HEK293 (cell line): ENCODE measurements at regions not wholly inside any gene's neighbourhood (a gene's known extent, or its start where the extent isn't known, plus 50 kb on each side); places are given as distances from the start of the nearest gene placed in this dataset.

Experiments used
- CTCF ChIA-PET: fragments of 350-600 bp; formaldehyde crosslinking; extraction: SDS; loops from one replicate; lab custom pipeline; 2021; ENCODE audit warnings: antibody characterized with exemption; lab: Yijun Ruan, JAX
- POLR2A ChIA-PET: fragments of 300-600 bp; formaldehyde crosslinking; extraction: SDS; loops from one replicate; lab custom pipeline; 2020; ENCODE audit warnings: antibody characterized with exemption, inconsistent platforms; lab: Yijun Ruan, JAX
- H3K27ac ChIP-seq: fragments of 200-500 bp; sonication (Bioruptor generic); 2 replicates; pipeline ENCODE4 v1.5.1; 2014; ENCODE audit warnings: low read depth, low read length, control low read depth, inconsistent platforms; ENCODE audit errors: extremely low read depth
- H3K36me3 ChIP-seq, 2 experiments: fragments of 200-500 bp in 1 of 2; sonication (Bioruptor generic) in 1 of 2; 1 replicate in 1 of 2; 2 replicates in 1 of 2; pipeline ENCODE4 v1.5.1; 2014 to 2017; ENCODE audit warnings: inconsistent platforms in 2 of 2, low read length in 2 of 2; ENCODE audit not compliant: control insufficient read depth in 2 of 2, insufficient read depth in 1 of 2
- H3K4me1 ChIP-seq: fragments of 200-500 bp; sonication (Bioruptor generic); 2 replicates; pipeline ENCODE4 v1.5.1; 2014; ENCODE audit warnings: mild to moderate bottlenecking, low read length, inconsistent platforms; ENCODE audit not compliant: control insufficient read depth, insufficient read depth
- H3K4me3 ChIP-seq: 2 replicates; pipeline ENCODE4 v1.5.1; 2011; ENCODE audit warnings: low read depth, mild to moderate bottlenecking, control low read depth, low read length, moderate library complexity
- H3K9me3 ChIP-seq: fragments of 200-500 bp; sonication (Bioruptor generic); 2 replicates; pipeline ENCODE4 v1.5.1; 2014; ENCODE audit warnings: low read depth, low read length, inconsistent platforms; ENCODE audit not compliant: control insufficient read depth, insufficient read depth
- HOXC10 ChIP-seq: sonication (generic); formaldehyde crosslinking; IDR thresholded peaks from 2 replicates; pipeline ENCODE4 v1.8.1; 2023; ENCODE audit warnings: mild to moderate bottlenecking, missing genetic modification reagents
- HOXD13 ChIP-seq: sonication (generic); formaldehyde crosslinking; IDR thresholded peaks from 2 replicates; pipeline ENCODE4 v1.8.0; 2022; ENCODE audit warnings: missing genetic modification reagents, borderline replicate concordance
- KLF7 ChIP-seq: fragments of 450-650 bp; formaldehyde crosslinking; IDR thresholded peaks from 2 replicates; pipeline ENCODE4 v1.5.1; 2016; ENCODE audit warnings: missing biosample characterization, missing genetic modification characterization, borderline replicate concordance
- OVOL3 ChIP-seq: fragments of 450-650 bp; formaldehyde crosslinking; IDR thresholded peaks from 2 replicates; pipeline ENCODE4 v1.5.1; 2016; ENCODE audit warnings: missing biosample characterization, missing genetic modification characterization
- ZNF174 ChIP-seq: fragments of 450-650 bp; formaldehyde crosslinking; IDR thresholded peaks from 2 replicates; pipeline ENCODE4 v1.5.0; 2017; ENCODE audit warnings: missing biosample characterization, mild to moderate bottlenecking, missing genetic modification characterization
- ZNF19 ChIP-seq: fragments of 450-650 bp; formaldehyde crosslinking; IDR thresholded peaks from 2 replicates; pipeline ENCODE4; 2016; ENCODE audit warnings: missing biosample characterization, missing genetic modification characterization, low read depth
- ZNF211 ChIP-seq: fragments of 450-650 bp; formaldehyde crosslinking; IDR thresholded peaks from 2 replicates; pipeline ENCODE4 v1.5.1; 2016; ENCODE audit warnings: low read depth, missing biosample characterization, missing genetic modification characterization
- ZNF214 ChIP-seq: fragments of 450-650 bp; formaldehyde crosslinking; IDR thresholded peaks from 2 replicates; pipeline ENCODE4 v1.5.1; 2017; ENCODE audit warnings: missing biosample characterization, mild to moderate bottlenecking, missing genetic modification characterization, borderline replicate concordance
- ZNF239 ChIP-seq: fragments of 450-650 bp; formaldehyde crosslinking; IDR thresholded peaks from 2 replicates; pipeline ENCODE4 v1.5.1; 2016; ENCODE audit warnings: missing biosample characterization, missing genetic modification characterization
- ZNF341 ChIP-seq: fragments of 450-650 bp; formaldehyde crosslinking; IDR thresholded peaks from 2 replicates; pipeline ENCODE4; 2016; ENCODE audit warnings: low read depth, missing biosample characterization, missing genetic modification characterization
- ZNF433 ChIP-seq: fragments of 450-650 bp; formaldehyde crosslinking; IDR thresholded peaks from 2 replicates; pipeline ENCODE4 v1.5.1; 2016; ENCODE audit warnings: missing biosample characterization, missing genetic modification characterization, low read depth
- ZNF48 ChIP-seq: fragments of 450-650 bp; formaldehyde crosslinking; IDR thresholded peaks from 2 replicates; pipeline ENCODE4 v1.5.1; 2016; ENCODE audit warnings: missing biosample characterization, missing genetic modification characterization
- ZNF529 ChIP-seq: fragments of 450-650 bp; formaldehyde crosslinking; IDR thresholded peaks from 2 replicates; pipeline ENCODE4 v1.5.1; 2017; ENCODE audit warnings: missing genetic modification characterization, missing biosample characterization; ENCODE audit not compliant: insufficient replicate concordance
- ZNF558 ChIP-seq: fragments of 450-650 bp; formaldehyde crosslinking; IDR thresholded peaks from 2 replicates; pipeline ENCODE4 v1.5.1; 2016; ENCODE audit warnings: missing biosample characterization, missing genetic modification characterization
- ZNF561 ChIP-seq: fragments of 450-650 bp; IDR thresholded peaks from 2 replicates; pipeline ENCODE4 v1.5.1; 2018; ENCODE audit warnings: missing biosample characterization, missing genetic modification characterization, borderline replicate concordance
- ZNF585B ChIP-seq: fragments of 450-650 bp; formaldehyde crosslinking; IDR thresholded peaks from 2 replicates; pipeline ENCODE4 v1.5.1; 2016; ENCODE audit warnings: missing biosample characterization, missing genetic modification characterization
- ZNF677 ChIP-seq: fragments of 450-650 bp; IDR thresholded peaks from 2 replicates; pipeline ENCODE4 v1.5.0; 2018; ENCODE audit warnings: missing biosample characterization, mild to moderate bottlenecking, missing genetic modification characterization, moderate library complexity
- ZNF707 ChIP-seq: fragments of 450-650 bp; formaldehyde crosslinking; IDR thresholded peaks from 2 replicates; pipeline ENCODE4 v1.5.1; 2016; ENCODE audit warnings: missing biosample characterization, missing genetic modification characterization
- ZNF747 ChIP-seq: fragments of 450-650 bp; formaldehyde crosslinking; IDR thresholded peaks from 2 replicates; pipeline ENCODE4 v1.5.1; 2016; ENCODE audit warnings: missing biosample characterization, missing genetic modification characterization
- ZNF792 ChIP-seq: fragments of 450-650 bp; formaldehyde crosslinking; IDR thresholded peaks from 2 replicates; pipeline ENCODE4 v1.5.1; 2016; ENCODE audit warnings: missing biosample characterization, missing genetic modification characterization
- TF ChIP-seq, protein P1 (sequence below): fragments of 450-650 bp; formaldehyde crosslinking; IDR thresholded peaks from 2 replicates; pipeline ENCODE4 v1.5.1; 2016; ENCODE audit warnings: missing biosample characterization, missing genetic modification characterization
- TF ChIP-seq, protein P2 (sequence below): IDR thresholded peaks from 2 replicates; pipeline ENCODE4 v1.6.1; 2011; ENCODE audit warnings: mild to moderate bottlenecking, low read depth, low read length, borderline replicate concordance
- TF ChIP-seq, protein P3 (sequence below): fragments of 450-650 bp; formaldehyde crosslinking; IDR thresholded peaks from 2 replicates; pipeline ENCODE4 v1.5.0; 2017; ENCODE audit warnings: missing biosample characterization, missing genetic modification characterization, borderline replicate concordance
- TF ChIP-seq, protein P4 (sequence below): fragments of 450-650 bp; formaldehyde crosslinking; IDR thresholded peaks from 2 replicates; pipeline ENCODE4 v1.5.1; 2016; ENCODE audit warnings: missing biosample characterization, missing genetic modification characterization
- TF ChIP-seq, protein P5 (sequence below): fragments of 450-650 bp; formaldehyde crosslinking; IDR thresholded peaks from 2 replicates; pipeline ENCODE4 v1.5.1; 2017; ENCODE audit warnings: missing biosample characterization, missing genetic modification characterization

DNA sequence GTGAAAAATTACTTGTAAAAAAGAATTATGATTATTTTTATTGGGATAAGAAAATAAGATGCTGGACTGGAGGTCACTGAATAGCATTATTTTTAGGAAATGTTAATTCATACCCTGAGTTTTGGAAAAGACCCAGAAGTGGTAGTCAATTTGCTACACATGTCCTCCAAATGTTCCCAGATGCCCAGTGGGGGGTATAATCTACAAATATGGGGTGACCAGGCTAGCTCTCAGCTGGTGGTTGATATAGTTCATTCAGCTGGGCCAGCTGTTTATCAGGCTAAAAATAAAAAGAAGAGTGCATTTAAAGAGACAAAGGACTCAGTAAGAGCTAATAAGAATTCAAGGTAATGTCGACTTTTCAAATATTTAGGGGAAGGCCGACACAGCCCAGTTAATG is 402.0 kb upstream of the GOLIM4 start:
- ChIA-PET POLR2A (no interaction called here), CTCF (no interaction called here)
- Histone ChIP-seq H3K9me3 (no peaks in the 10 kb centered on the region), H3K4me1 (no peaks in the 10 kb centered on the region), H3K36me3 (no peaks in the 10 kb centered on the region), H3K27ac (no peak overlapping the region), H3K4me3 (no peak overlapping the region)
- TF ChIP-seq HOXD13 (CRISPR knock-in tag), result no peak
- TF ChIP-seq, protein P1, sequence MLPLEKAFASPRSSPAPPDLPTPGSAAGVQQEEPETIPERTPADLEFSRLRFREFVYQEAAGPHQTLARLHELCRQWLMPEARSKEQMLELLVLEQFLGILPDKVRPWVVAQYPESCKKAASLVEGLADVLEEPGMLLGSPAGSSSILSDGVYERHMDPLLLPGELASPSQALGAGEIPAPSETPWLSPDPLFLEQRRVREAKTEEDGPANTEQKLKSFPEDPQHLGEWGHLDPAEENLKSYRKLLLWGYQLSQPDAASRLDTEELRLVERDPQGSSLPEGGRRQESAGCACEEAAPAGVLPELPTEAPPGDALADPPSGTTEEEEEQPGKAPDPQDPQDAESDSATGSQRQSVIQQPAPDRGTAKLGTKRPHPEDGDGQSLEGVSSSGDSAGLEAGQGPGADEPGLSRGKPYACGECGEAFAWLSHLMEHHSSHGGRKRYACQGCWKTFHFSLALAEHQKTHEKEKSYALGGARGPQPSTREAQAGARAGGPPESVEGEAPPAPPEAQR, result no peak
- no peak for TF ChIP-seq ZNF529 (tag by site-specific recombination)
- TF ChIP-seq ZNF677, result no peak
- TF ChIP-seq ZNF561 (tag by site-specific recombination), result no peak
- TF ChIP-seq, protein P2, sequence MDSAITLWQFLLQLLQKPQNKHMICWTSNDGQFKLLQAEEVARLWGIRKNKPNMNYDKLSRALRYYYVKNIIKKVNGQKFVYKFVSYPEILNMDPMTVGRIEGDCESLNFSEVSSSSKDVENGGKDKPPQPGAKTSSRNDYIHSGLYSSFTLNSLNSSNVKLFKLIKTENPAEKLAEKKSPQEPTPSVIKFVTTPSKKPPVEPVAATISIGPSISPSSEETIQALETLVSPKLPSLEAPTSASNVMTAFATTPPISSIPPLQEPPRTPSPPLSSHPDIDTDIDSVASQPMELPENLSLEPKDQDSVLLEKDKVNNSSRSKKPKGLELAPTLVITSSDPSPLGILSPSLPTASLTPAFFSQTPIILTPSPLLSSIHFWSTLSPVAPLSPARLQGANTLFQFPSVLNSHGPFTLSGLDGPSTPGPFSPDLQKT, result no peak
- no peak for TF ChIP-seq ZNF433 (tag by site-specific recombination)
- TF ChIP-seq ZNF214, result no peak
- no peak for TF ChIP-seq ZNF747 (tag by site-specific recombination)
- TF ChIP-seq ZNF585B (tag by site-specific recombination), result no peak
- TF ChIP-seq OVOL3, result no peak
- no peak for TF ChIP-seq ZNF211
- TF ChIP-seq ZNF174 (tag by site-specific recombination), result no peak
- TF ChIP-seq ZNF19 (tag by site-specific recombination), result no peak
- no peak for TF ChIP-seq KLF7
- TF ChIP-seq ZNF341 (tag by site-specific recombination), result no peak
- TF ChIP-seq ZNF792 (tag by site-specific recombination), result no peak
- TF ChIP-seq ZNF239 (tag by site-specific recombination), result no peak

DNA sequence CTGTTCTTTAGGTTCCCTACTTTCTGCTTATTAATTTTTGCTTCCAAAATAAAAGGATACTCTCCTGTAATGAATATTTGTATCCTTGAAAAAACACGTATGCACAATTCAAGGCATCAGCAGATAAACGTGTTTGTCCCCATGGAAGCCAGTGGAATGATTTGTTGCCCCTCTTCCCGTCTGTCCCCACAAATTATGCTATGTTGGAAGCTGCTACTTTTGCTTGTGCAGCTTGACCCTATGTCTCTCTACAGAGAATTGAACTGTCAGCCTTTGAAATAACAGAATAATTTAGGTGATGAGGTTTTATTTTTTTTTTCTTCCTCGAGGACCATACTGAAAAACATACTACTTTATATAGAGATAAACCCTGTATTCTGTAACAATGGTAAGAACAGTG is 401.5 kb upstream of the GOLIM4 start:
- no peak overlapping the region for H3K4me3 ChIP-seq
- no peaks in the 10 kb centered on the region for H3K36me3 ChIP-seq
- POLR2A ChIA-PET, result no interaction called here
- H3K4me1 ChIP-seq, result no peaks in the 10 kb centered on the region
- no peak overlapping the region for H3K27ac ChIP-seq
- TF ChIP-seq ZNF558 (tag by site-specific recombination) (no peak), ZNF707 (tag by site-specific recombination) (no peak), ZNF48 (tag by site-specific recombination) (no peak), HOXC10 (CRISPR knock-in tag) (no peak)
- TF ChIP-seq, protein P3, sequence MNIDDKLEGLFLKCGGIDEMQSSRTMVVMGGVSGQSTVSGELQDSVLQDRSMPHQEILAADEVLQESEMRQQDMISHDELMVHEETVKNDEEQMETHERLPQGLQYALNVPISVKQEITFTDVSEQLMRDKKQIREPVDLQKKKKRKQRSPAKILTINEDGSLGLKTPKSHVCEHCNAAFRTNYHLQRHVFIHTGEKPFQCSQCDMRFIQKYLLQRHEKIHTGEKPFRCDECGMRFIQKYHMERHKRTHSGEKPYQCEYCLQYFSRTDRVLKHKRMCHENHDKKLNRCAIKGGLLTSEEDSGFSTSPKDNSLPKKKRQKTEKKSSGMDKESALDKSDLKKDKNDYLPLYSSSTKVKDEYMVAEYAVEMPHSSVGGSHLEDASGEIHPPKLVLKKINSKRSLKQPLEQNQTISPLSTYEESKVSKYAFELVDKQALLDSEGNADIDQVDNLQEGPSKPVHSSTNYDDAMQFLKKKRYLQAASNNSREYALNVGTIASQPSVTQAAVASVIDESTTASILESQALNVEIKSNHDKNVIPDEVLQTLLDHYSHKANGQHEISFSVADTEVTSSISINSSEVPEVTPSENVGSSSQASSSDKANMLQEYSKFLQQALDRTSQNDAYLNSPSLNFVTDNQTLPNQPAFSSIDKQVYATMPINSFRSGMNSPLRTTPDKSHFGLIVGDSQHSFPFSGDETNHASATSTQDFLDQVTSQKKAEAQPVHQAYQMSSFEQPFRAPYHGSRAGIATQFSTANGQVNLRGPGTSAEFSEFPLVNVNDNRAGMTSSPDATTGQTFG (tag by site-specific recombination), result no peak
- TF ChIP-seq, protein P4, sequence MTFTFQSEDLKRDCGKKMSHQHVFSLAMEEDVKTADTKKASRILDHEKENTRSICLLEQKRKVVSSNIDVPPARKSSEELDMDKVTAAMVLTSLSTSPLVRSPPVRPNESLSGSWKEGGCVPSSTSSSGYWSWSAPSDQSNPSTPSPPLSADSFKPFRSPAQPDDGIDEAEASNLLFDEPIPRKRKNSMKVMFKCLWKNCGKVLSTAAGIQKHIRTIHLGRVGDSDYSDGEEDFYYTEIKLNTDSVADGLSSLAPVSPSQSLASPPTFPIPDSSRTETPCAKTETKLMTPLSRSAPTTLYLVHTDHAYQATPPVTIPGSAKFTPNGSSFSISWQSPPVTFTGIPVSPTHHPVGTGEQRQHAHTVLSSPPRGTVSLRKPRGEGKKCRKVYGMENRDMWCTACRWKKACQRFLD (tag by site-specific recombination), result no peak
- TF ChIP-seq, protein P5, sequence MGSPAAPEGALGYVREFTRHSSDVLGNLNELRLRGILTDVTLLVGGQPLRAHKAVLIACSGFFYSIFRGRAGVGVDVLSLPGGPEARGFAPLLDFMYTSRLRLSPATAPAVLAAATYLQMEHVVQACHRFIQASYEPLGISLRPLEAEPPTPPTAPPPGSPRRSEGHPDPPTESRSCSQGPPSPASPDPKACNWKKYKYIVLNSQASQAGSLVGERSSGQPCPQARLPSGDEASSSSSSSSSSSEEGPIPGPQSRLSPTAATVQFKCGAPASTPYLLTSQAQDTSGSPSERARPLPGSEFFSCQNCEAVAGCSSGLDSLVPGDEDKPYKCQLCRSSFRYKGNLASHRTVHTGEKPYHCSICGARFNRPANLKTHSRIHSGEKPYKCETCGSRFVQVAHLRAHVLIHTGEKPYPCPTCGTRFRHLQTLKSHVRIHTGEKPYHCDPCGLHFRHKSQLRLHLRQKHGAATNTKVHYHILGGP, result no peak
- H3K9me3 ChIP-seq, result no peaks in the 10 kb centered on the region
- CTCF ChIA-PET, result no interaction called here
